Smooth muscle cell (in vitro differentiated cells): ENCODE measurements at regions not wholly inside any gene's neighbourhood (a gene's known extent, or its start where the extent isn't known, plus 50 kb on each side); places are given as distances from the start of the nearest gene placed in this dataset.

ENCODE experiments used
- DNase-seq: peaks from one replicate; lab custom pipeline; 2025; ENCODE audit not compliant: unreplicated experiment; lab: John Stamatoyannopoulos, UW
- H2AFZ ChIP-seq: fragments of 200-600 bp; sonication (generic); 2 replicates; pipeline ENCODE4 v1.6.0; 2016; ENCODE audit warnings: antibody characterized with exemption, low read depth, mild to moderate bottlenecking
- H3F3A ChIP-seq: fragments of 200-600 bp; sonication (generic); 2 replicates; pipeline ENCODE4 v1.6.0; 2017; ENCODE audit warnings: antibody characterized with exemption, low read depth
- H3K27ac ChIP-seq: fragments of 200-600 bp; sonication (generic); 2 replicates; pipeline ENCODE4 v1.5.1; 2016; ENCODE audit warnings: low read depth, mild to moderate bottlenecking
- H3K27me3 ChIP-seq: fragments of 200-600 bp; sonication (generic); 2 replicates; pipeline ENCODE4 v1.6.1; 2016; ENCODE audit warnings: low read depth, mild to moderate bottlenecking
- H3K36me3 ChIP-seq: fragments of 200-600 bp; sonication (generic); 2 replicates; pipeline ENCODE4 v1.5.1; 2016; ENCODE audit warnings: low read depth
- H3K4me1 ChIP-seq: fragments of 200-600 bp; sonication (generic); 2 replicates; pipeline ENCODE4 v1.5.1; 2016; ENCODE audit warnings: low read depth
- H3K4me2 ChIP-seq: fragments of 200-600 bp; sonication (generic); 2 replicates; pipeline ENCODE4 v1.6.0; 2016; ENCODE audit warnings: mild to moderate bottlenecking
- H3K4me3 ChIP-seq: fragments of 200-600 bp; sonication (generic); 2 replicates; pipeline ENCODE4 v1.5.1; 2016; ENCODE audit warnings: mild to moderate bottlenecking
- H3K79me2 ChIP-seq: fragments of 200-600 bp; sonication (generic); 2 replicates; pipeline ENCODE4 v1.6.0; 2016; ENCODE audit warnings: low read depth, mild to moderate bottlenecking
- H3K9ac ChIP-seq: fragments of 200-600 bp; sonication (generic); 2 replicates; pipeline ENCODE4 v1.6.0; 2016; ENCODE audit warnings: low read depth
- H3K9me3 ChIP-seq: fragments of 200-600 bp; sonication (generic); replicated peaks from 2 replicates; pipeline ENCODE4 v1.5.1; 2016; ENCODE audit warnings: low read depth
- H4K20me1 ChIP-seq: fragments of 200-600 bp; sonication (generic); 2 replicates; pipeline ENCODE4 v1.6.0; 2016; ENCODE audit warnings: low read depth
- CTCF ChIP-seq: fragments of 200-600 bp; sonication (generic); IDR thresholded peaks from 2 replicates; pipeline ENCODE4 v1.5.1; 2017; ENCODE audit warnings: borderline replicate concordance, mild to moderate bottlenecking, antibody characterized with exemption; ENCODE audit not compliant: insufficient read depth, poor library complexity, severe bottlenecking
- WGBS: methylation state at CpG from one replicate; pipeline ENCODE4 v1.1.7; 2016; ENCODE audit warnings: low lambda C conversion rate; 5-methylcytosine and 5-hydroxymethylcytosine counted together

DNA sequence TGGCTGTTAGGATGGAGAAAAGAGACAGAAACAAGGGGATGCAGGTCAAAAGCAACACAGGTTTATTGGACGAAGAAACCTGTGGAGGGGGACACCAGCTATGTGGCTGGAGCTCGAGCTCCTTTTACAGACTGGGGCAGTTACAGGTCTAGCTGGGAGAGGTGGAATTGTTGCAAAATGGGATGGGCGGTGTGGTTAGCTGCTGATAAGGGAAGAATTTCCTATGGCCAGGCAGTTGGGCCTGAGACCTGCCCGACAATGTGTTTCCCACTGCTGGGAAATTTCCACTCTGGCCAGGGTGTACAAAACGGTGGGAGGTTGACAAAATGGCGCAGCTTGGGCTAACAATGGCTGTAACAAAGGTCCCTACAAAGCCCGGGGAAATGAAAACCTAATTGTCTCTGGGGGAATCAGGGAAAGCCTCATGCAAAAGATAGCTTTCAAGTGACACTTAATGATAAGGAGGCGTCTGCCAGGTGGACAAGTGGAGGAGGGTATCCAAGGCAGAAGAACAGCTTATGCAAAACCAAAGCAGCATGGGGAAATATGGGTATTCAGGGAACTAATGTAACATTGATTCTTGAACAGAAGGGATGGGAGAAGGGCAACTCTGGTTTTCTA, 137.4 kb upstream of the SGO1 start:
- Histone ChIP-seq H3K9me3 (no peaks in the 10 kb centered on the region), H3K4me2 (no peak overlapping the region), H3F3A (no peaks in the 10 kb centered on the region), H3K27me3 (no peaks in the 10 kb centered on the region), H3K4me3 (no peak overlapping the region), H3K4me1 (no peaks in the 10 kb centered on the region), H3K36me3 (no peaks in the 10 kb centered on the region), H4K20me1 (no peaks in the 10 kb centered on the region), H3K9ac (no peak overlapping the region), H3K79me2 (no peaks in the 10 kb centered on the region), H2AFZ (no peak overlapping the region), H3K27ac (no peak overlapping the region)
- WGBS, result 81% methylated on average over 8 of the region's 8 CpGs
- DNase-seq, result no peak
- TF ChIP-seq CTCF, result no peak

- Histone ChIP-seq H3K9me3 (no peaks in the 10 kb centered on the region), H3K27me3 (no peaks in the 10 kb centered on the region), H3K27ac (no peak overlapping the region), H3K4me2 (no peak overlapping the region), H3K4me3 (no peak overlapping the region), H3K4me1 (no peaks in the 10 kb centered on the region), H4K20me1 (no peaks in the 10 kb centered on the region), H2AFZ (no peak overlapping the region), H3F3A (no peaks in the 10 kb centered on the region), H3K36me3 (no peaks in the 10 kb centered on the region), H3K9ac (no peak overlapping the region), H3K79me2 (no peaks in the 10 kb centered on the region)
- no peak for DNase-seq
- TF ChIP-seq CTCF, result no peak
- WGBS, result 93% methylated on average over 1 of the region's 1 CpG
Measured at GRCh38 chr3:20322085-20322484, 136.1 kb upstream of the SGO1 start.

- Histone ChIP-seq H3K27ac (no peak overlapping the region), H3K4me2 (no peak overlapping the region), H4K20me1 (no peaks in the 10 kb centered on the region), H3K9me3 (no peaks in the 10 kb centered on the region), H3F3A (no peaks in the 10 kb centered on the region), H2AFZ (no peak overlapping the region), H3K27me3 (no peaks in the 10 kb centered on the region), H3K4me3 (no peak overlapping the region), H3K9ac (no peak overlapping the region), H3K36me3 (no peaks in the 10 kb centered on the region), H3K4me1 (no peaks in the 10 kb centered on the region), H3K79me2 (no peaks in the 10 kb centered on the region)
- WGBS, result 91% methylated on average over 8 of the region's 8 CpGs
- no peak for DNase-seq
- TF ChIP-seq CTCF, result no peak
Measured at GRCh38 chr3:20321391-20322047, 135.5 kb upstream of the SGO1 start.

DNA sequence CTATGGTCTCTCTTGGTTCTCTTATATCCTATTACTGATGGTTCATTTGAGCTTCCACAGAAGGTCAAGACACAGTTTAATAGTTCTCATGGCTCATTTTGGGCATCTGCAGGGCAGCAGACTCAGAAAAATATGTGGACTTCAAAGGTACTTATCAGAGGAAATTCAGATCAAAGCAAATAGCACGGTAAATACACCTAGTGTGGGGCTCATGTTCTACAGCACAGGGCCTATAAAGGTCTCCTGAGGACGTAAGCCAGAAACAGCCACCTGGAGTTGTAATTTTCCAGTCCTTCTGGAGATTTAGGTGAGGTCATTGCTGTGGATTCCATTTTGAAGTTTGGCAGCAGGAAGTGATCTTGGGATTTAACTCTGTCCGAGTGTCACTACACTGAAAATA, 134.5 kb upstream of the SGO1 start:
- no peaks in the 10 kb centered on the region for H3K27me3 ChIP-seq
- H4K20me1 ChIP-seq, result no peaks in the 10 kb centered on the region
- H3K79me2 ChIP-seq, result no peaks in the 10 kb centered on the region
- H3F3A ChIP-seq, result no peaks in the 10 kb centered on the region
- no peak for DNase-seq
- H3K9ac ChIP-seq, result no peak overlapping the region
- H3K4me1 ChIP-seq, result no peaks in the 10 kb centered on the region
- H3K4me2 ChIP-seq, result no peak overlapping the region
- H3K9me3 ChIP-seq, result no peaks in the 10 kb centered on the region
- no peaks in the 10 kb centered on the region for H3K36me3 ChIP-seq
- no peak overlapping the region for H3K27ac ChIP-seq
- no peak for TF ChIP-seq CTCF
- 54% methylated on average over 3 of the region's 3 CpGs for WGBS
- H3K4me3 ChIP-seq, result no peak overlapping the region
- no peak overlapping the region for H2AFZ ChIP-seq
